A549 (cell line): ENCODE measurements at regions not wholly inside any gene's neighbourhood (a gene's known extent, or its start where the extent isn't known, plus 50 kb on each side); places are given as distances from the start of the nearest gene placed in this dataset.

Experiments used
- ATAC-seq, 2 experiments: fragments of 200-7000 bp in 1 of 2; fragments of >200 bp in 1 of 2; cut with Nextera tagmentation in 1 of 2; cut with Tn5 transposase in 1 of 2; 3 replicates each; pipeline versions ENCODE4 v1.8.0 to v1.9.1; 2018 to 2020; ENCODE audit warnings: mild to moderate bottlenecking in 1 of 2, moderate library complexity in 1 of 2
- CTCF ChIA-PET: fragments of 300-600 bp; sonication (Branson Sonifier 250); formaldehyde crosslinking; extraction: SDS; loops from one replicate; lab custom pipeline; 2021; ENCODE audit warnings: antibody characterized with exemption, inconsistent platforms; lab: Yijun Ruan, JAX
- POLR2A ChIA-PET: fragments of 350-600 bp; formaldehyde crosslinking; extraction: SDS; loops from one replicate; lab custom pipeline; 2021; ENCODE audit warnings: antibody characterized with exemption, inconsistent platforms; lab: Yijun Ruan, JAX
- DNase-seq, 2 experiments: peaks; one replicate each; pipeline versions ENCODE4 v3.0.0 to v3.0.0-alpha.2; 2011 to 2016; ENCODE audit warnings: low read depth in 1 of 2, low spot score in 1 of 2
- FAIRE-seq: peaks from 2 replicates; lab custom pipeline; 2011; peaks lifted over from hg19 to GRCh38; lab: Jason Lieb, UNC
- H3K27ac ChIP-seq, 2 experiments: fragments of >200 bp; sonication (Bioruptor Twin); formaldehyde crosslinking; 3 replicates each; pipeline ENCODE4 v1.5.1; 2016 to 2017
- H3K4me1 ChIP-seq: fragments of >200 bp; sonication (Bioruptor Twin); formaldehyde crosslinking; 3 replicates; pipeline ENCODE4 v1.6.1; 2016
- H3K4me2 ChIP-seq: fragments of >200 bp; sonication (Bioruptor Twin); formaldehyde crosslinking; 3 replicates; pipeline ENCODE4 v1.6.1; 2016
- H3K4me3 ChIP-seq: fragments of >200 bp; sonication (Bioruptor Twin); formaldehyde crosslinking; 3 replicates; pipeline ENCODE4 v1.5.1; 2016
- H3K9me3 ChIP-seq: fragments of >200 bp; sonication (Bioruptor Twin); formaldehyde crosslinking; 3 replicates; pipeline ENCODE4 v1.6.1; 2016
- BHLHE40 ChIP-seq: IDR thresholded peaks from 2 replicates; pipeline ENCODE4 v1.6.1; 2012; ENCODE audit warnings: low read depth, low read length, inconsistent platforms
- ESRRA ChIP-seq: fragments of 150-350 bp; IDR thresholded peaks from 2 replicates; pipeline ENCODE4 v1.6.1; 2014; ENCODE audit warnings: mild to moderate bottlenecking, low read length, borderline replicate concordance
- FOSB ChIP-seq: fragments of 250-450 bp; sonication (Bioruptor Pico); IDR thresholded peaks from 2 replicates; pipeline ENCODE4 v1.5.0; 2020; ENCODE audit warnings: mild to moderate bottlenecking, moderate library complexity
- GATA3 ChIP-seq: IDR thresholded peaks from 2 replicates; pipeline ENCODE4 v1.6.1; 2012; ENCODE audit warnings: borderline replicate concordance
- HDAC2 ChIP-seq: fragments of 200-600 bp; sonication (generic); IDR thresholded peaks from 2 replicates; pipeline ENCODE4 v1.6.1; 2016
- HOXB13 ChIP-seq: fragments of 250-450 bp; sonication (Bioruptor Pico); IDR thresholded peaks from 2 replicates; pipeline ENCODE4 v1.5.0; 2020; ENCODE audit warnings: low read depth, mild to moderate bottlenecking, moderate library complexity
- HOXB5 ChIP-seq: fragments of 250-450 bp; sonication (Bioruptor Pico); IDR thresholded peaks from 2 replicates; pipeline ENCODE4 v1.5.0; 2020; ENCODE audit warnings: mild to moderate bottlenecking, moderate library complexity
- JUNB ChIP-seq: fragments of >200 bp; sonication (Bioruptor Twin); formaldehyde crosslinking; IDR thresholded peaks from 2 replicates; pipeline ENCODE4 v1.6.1; 2016
- KDM1A ChIP-seq: fragments of 200-600 bp; sonication (generic); IDR thresholded peaks from 2 replicates; pipeline ENCODE4 v1.6.1; 2016; ENCODE audit warnings: low read depth, mild to moderate bottlenecking
- KDM5A ChIP-seq: fragments of 200-600 bp; sonication (generic); IDR thresholded peaks from 2 replicates; pipeline ENCODE4 v1.6.1; 2016; ENCODE audit warnings: antibody characterized with exemption, mild to moderate bottlenecking
- MAX ChIP-seq: IDR thresholded peaks from 2 replicates; pipeline ENCODE4 v1.6.1; 2012
- NFE2L2 ChIP-seq: fragments of 150-350 bp; conservative IDR thresholded peaks from 2 replicates; pipeline ENCODE4 v1.6.1; 2014; ENCODE audit warnings: low read length
- PHF8 ChIP-seq: fragments of 200-600 bp; sonication (generic); IDR thresholded peaks from 2 replicates; pipeline ENCODE4 v1.6.1; 2016; ENCODE audit warnings: low read depth, mild to moderate bottlenecking, antibody characterized with exemption, moderate library complexity, borderline replicate concordance
- POLR2AphosphoS2 ChIP-seq: conservative IDR thresholded peaks from 2 replicates; pipeline ENCODE4 v1.6.1; 2012; ENCODE audit warnings: low read length, improper control_type of control experiment, inconsistent platforms
- RFX5 ChIP-seq: fragments of 450-650 bp; IDR thresholded peaks from 2 replicates; pipeline ENCODE4 v1.7.1; 2014; ENCODE audit warnings: antibody characterized with exemption, mild to moderate bottlenecking, moderate library complexity
- RNF2 ChIP-seq: fragments of 200-600 bp; sonication (generic); IDR thresholded peaks from 2 replicates; pipeline ENCODE4 v1.6.1; 2016; ENCODE audit warnings: low read depth, mild to moderate bottlenecking, antibody characterized with exemption, moderate library complexity, borderline replicate concordance
- SREBF2 ChIP-seq: fragments of 450-650 bp; IDR thresholded peaks from 2 replicates; pipeline ENCODE4 v1.6.1; 2014; ENCODE audit warnings: mild to moderate bottlenecking, moderate library complexity
- TP53 ChIP-seq: fragments of 250-450 bp; sonication (Bioruptor Pico); IDR thresholded peaks from 2 replicates; pipeline ENCODE4 v1.5.0; 2021; ENCODE audit warnings: mild to moderate bottlenecking, moderate library complexity
- USF2 ChIP-seq: fragments of 450-650 bp; IDR thresholded peaks from 2 replicates; pipeline ENCODE4 v1.6.1; 2014; ENCODE audit warnings: antibody characterized with exemption
- WGBS: methylation state at CpG from one replicate; pipeline ENCODE4 v1.1.6; 2017; ENCODE audit errors: missing lambda C conversion rate; 5-methylcytosine and 5-hydroxymethylcytosine counted together

- TF ChIP-seq BHLHE40 (no peak), SREBF2 (no peak), FOSB (CRISPR knock-in tag) (no peak), JUNB (no peak), GATA3 (no peak), PHF8 (no peak), USF2 (no peak), RNF2 (no peak), HOXB13 (CRISPR knock-in tag) (no peak), NFE2L2 (no peak), KDM1A (no peak)
- H3K4me3 ChIP-seq = no peak overlapping the region
- DNase-seq (no peak), ATAC-seq (no peak), FAIRE-seq (no peak)
- no peak overlapping the region for H3K4me2 ChIP-seq
- no peaks in the 10 kb centered on the region for H3K4me1 ChIP-seq
- H3K9me3 ChIP-seq = no peaks in the 10 kb centered on the region
- ChIA-PET CTCF (no interaction called here), POLR2A (no interaction called here)
- WGBS = 16% methylated on average over 2 of the region's 2 CpGs
- H3K27ac ChIP-seq = no peak overlapping the region
Observed at GRCh38 chr4:92104506-92104905, 199.3 kb upstream of the GRID2 start.

- no peak overlapping the region for H3K4me3 ChIP-seq
- no peak for FAIRE-seq
- CTCF ChIA-PET = no interaction called here
- no peaks in the 10 kb centered on the region for H3K9me3 ChIP-seq
- no peaks in the 10 kb centered on the region for H3K4me1 ChIP-seq
- no peak for TF ChIP-seq HOXB5 (CRISPR knock-in tag)
- TF ChIP-seq RFX5 = no peak
- TF ChIP-seq SREBF2 = no peak
- H3K27ac ChIP-seq = no peak overlapping the region
- no peak for DNase-seq
- no peak for ATAC-seq
- POLR2A ChIA-PET = no interaction called here
- WGBS = 4% methylated on average over 2 of the region's 2 CpGs
- no peak overlapping the region for H3K4me2 ChIP-seq
Observed at GRCh38 chr4:92106816-92107215, 196.9 kb upstream of the GRID2 start.

GRCh38 chr4:92111493-92111892 lies 192.3 kb upstream of the GRID2 start:
- POLR2A ChIA-PET = no interaction called here
- ATAC-seq (no peak), DNase-seq (no peak), FAIRE-seq (no peak)
- Histone ChIP-seq H3K4me3 (no peak overlapping the region), H3K27ac (no peak overlapping the region), H3K9me3 (no peaks in the 10 kb centered on the region), H3K4me1 (no peaks in the 10 kb centered on the region), H3K4me2 (no peak overlapping the region)
- CTCF ChIA-PET = no interaction called here
- WGBS = 48% methylated on average over 2 of the region's 2 CpGs
- TF ChIP-seq TP53 (no peak), POLR2AphosphoS2 (no peak), KDM5A (no peak), MAX (no peak), ESRRA (no peak)

- no peak overlapping the region for H3K4me2 ChIP-seq
- no peak overlapping the region for H3K27ac ChIP-seq
- no peaks in the 10 kb centered on the region for H3K9me3 ChIP-seq
- POLR2A ChIA-PET = no interaction called here
- no peak for ATAC-seq
- DNase-seq = no peak
- FAIRE-seq = no peak
- TF ChIP-seq JUNB (no peak), HDAC2 (no peak)
- H3K4me3 ChIP-seq = no peak overlapping the region
- CTCF ChIA-PET = no interaction called here
- no peaks in the 10 kb centered on the region for H3K4me1 ChIP-seq
- WGBS = 0% methylated on average over 2 of the region's 2 CpGs
Observed at GRCh38 chr4:92112805-92113204, 191.0 kb upstream of the GRID2 start.
